ENCODE measurements at regions not wholly inside any gene's neighbourhood (a gene's known extent, or its start where the extent isn't known, plus 50 kb on each side); places are given as distances from the start of the nearest gene placed in this dataset.

DNA sequence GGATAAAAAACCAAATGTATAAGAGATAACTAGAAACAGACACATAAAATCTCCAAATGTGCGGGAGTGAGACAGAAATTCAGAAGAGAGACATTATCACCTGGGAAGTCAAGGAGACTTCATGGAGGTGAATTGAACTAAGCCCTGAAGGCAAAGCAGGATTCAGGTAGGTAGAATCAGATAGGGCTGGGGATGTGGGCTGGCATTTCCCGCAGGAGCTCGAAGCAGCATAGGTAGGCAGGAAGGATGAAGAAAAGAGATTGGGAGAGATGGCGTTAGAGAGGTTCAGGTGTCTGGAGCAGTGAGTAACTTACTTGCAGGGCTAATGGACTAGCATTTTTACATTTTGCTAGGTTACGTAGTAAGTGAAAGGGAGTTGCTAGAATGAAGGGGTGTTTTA is 58.2 kb upstream of the NRP1 start:
- TF ChIP-seq, protein P1, sequence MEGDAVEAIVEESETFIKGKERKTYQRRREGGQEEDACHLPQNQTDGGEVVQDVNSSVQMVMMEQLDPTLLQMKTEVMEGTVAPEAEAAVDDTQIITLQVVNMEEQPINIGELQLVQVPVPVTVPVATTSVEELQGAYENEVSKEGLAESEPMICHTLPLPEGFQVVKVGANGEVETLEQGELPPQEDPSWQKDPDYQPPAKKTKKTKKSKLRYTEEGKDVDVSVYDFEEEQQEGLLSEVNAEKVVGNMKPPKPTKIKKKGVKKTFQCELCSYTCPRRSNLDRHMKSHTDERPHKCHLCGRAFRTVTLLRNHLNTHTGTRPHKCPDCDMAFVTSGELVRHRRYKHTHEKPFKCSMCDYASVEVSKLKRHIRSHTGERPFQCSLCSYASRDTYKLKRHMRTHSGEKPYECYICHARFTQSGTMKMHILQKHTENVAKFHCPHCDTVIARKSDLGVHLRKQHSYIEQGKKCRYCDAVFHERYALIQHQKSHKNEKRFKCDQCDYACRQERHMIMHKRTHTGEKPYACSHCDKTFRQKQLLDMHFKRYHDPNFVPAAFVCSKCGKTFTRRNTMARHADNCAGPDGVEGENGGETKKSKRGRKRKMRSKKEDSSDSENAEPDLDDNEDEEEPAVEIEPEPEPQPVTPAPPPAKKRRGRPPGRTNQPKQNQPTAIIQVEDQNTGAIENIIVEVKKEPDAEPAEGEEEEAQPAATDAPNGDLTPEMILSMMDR (IDR thresholded peaks at IDR 0.05; ENCODE audit: insufficient read depth, low read length) = no peak
- no peak for TF ChIP-seq POLR2AphosphoS5 (IDR thresholded peaks at IDR 0.05; ENCODE audit: low read depth)
- TF ChIP-seq, protein P2, sequence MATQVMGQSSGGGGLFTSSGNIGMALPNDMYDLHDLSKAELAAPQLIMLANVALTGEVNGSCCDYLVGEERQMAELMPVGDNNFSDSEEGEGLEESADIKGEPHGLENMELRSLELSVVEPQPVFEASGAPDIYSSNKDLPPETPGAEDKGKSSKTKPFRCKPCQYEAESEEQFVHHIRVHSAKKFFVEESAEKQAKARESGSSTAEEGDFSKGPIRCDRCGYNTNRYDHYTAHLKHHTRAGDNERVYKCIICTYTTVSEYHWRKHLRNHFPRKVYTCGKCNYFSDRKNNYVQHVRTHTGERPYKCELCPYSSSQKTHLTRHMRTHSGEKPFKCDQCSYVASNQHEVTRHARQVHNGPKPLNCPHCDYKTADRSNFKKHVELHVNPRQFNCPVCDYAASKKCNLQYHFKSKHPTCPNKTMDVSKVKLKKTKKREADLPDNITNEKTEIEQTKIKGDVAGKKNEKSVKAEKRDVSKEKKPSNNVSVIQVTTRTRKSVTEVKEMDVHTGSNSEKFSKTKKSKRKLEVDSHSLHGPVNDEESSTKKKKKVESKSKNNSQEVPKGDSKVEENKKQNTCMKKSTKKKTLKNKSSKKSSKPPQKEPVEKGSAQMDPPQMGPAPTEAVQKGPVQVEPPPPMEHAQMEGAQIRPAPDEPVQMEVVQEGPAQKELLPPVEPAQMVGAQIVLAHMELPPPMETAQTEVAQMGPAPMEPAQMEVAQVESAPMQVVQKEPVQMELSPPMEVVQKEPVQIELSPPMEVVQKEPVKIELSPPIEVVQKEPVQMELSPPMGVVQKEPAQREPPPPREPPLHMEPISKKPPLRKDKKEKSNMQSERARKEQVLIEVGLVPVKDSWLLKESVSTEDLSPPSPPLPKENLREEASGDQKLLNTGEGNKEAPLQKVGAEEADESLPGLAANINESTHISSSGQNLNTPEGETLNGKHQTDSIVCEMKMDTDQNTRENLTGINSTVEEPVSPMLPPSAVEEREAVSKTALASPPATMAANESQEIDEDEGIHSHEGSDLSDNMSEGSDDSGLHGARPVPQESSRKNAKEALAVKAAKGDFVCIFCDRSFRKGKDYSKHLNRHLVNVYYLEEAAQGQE (IDR thresholded peaks at IDR 0.05; ENCODE audit: insufficient replicate concordance, low read depth) = no peak

All from HL-60 (cell line).